ENCODE measurements at regions not wholly inside any gene's neighbourhood (a gene's known extent, or its start where the extent isn't known, plus 50 kb on each side); places are given as distances from the start of the nearest gene placed in this dataset.

- TF ChIP-seq, protein P1, sequence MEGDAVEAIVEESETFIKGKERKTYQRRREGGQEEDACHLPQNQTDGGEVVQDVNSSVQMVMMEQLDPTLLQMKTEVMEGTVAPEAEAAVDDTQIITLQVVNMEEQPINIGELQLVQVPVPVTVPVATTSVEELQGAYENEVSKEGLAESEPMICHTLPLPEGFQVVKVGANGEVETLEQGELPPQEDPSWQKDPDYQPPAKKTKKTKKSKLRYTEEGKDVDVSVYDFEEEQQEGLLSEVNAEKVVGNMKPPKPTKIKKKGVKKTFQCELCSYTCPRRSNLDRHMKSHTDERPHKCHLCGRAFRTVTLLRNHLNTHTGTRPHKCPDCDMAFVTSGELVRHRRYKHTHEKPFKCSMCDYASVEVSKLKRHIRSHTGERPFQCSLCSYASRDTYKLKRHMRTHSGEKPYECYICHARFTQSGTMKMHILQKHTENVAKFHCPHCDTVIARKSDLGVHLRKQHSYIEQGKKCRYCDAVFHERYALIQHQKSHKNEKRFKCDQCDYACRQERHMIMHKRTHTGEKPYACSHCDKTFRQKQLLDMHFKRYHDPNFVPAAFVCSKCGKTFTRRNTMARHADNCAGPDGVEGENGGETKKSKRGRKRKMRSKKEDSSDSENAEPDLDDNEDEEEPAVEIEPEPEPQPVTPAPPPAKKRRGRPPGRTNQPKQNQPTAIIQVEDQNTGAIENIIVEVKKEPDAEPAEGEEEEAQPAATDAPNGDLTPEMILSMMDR (optimal IDR thresholded peaks at IDR 0.05 in 1 of 3, IDR thresholded peaks at IDR 0.05 in 1 of 3, conservative IDR thresholded peaks at IDR 0.05 in 1 of 3; ENCODE audit: extremely low read depth in 1 of 3, insufficient read depth in 2 of 3, low read length in 3 of 3), result no peak
- TF ChIP-seq EZH2 (IDR thresholded peaks at IDR 0.05; ENCODE audit: low read length), result no peak
Observed at GRCh38 chrX:111003118-111003517, 92.9 kb upstream of the PAK3 start.

Data from keratinocyte (primary cell).